Stimulated activated CD8-positive, alpha-beta memory T cell treated with anti-CD3 and anti-CD28 coated beads, Interleukin-7, amount 100 ng/mL, for 48 hours (primary cell): ENCODE measurements at regions not wholly inside any gene's neighbourhood (a gene's known extent, or its start where the extent isn't known, plus 50 kb on each side); places are given as distances from the start of the nearest gene placed in this dataset.
"Not testable (repeated sequence)": the region's sequence is repeated elsewhere in the genome, so short reads cannot be mapped to it uniquely, and the experiment has no call there.

Source experiments
- DNase-seq, 2 donors: peaks; one replicate each; pipeline ENCODE4 v3.0.0-alpha.2; 2020; ENCODE audit warnings: low read depth in 1 of 2; ENCODE audit errors: extremely low read depth in 1 of 2

DNA sequence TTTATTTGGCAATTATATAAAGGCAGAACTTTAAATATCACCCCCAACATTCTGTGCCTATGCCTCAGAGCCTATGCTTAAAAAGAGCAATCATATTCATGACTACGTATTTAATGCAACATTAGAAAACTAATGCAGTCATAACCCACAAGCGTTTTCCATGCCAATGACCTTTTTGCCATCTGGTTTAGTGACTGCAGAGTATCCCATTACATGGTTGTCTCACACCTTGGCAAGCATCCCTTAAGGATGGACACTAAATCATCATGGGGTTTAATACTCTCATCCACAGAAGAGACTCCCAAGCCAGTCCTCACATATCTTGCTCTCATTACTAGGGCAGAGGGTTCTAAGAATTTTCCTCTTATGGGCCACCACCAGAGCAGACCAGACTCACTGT lies 188.2 kb upstream of the PLGLB2 start:
- DNase-seq = not testable (repeated sequence)

GRCh38 chr2:87565116-87565515 lies 182.8 kb upstream of the PLGLB2 start:
- not testable (repeated sequence) for DNase-seq

DNA sequence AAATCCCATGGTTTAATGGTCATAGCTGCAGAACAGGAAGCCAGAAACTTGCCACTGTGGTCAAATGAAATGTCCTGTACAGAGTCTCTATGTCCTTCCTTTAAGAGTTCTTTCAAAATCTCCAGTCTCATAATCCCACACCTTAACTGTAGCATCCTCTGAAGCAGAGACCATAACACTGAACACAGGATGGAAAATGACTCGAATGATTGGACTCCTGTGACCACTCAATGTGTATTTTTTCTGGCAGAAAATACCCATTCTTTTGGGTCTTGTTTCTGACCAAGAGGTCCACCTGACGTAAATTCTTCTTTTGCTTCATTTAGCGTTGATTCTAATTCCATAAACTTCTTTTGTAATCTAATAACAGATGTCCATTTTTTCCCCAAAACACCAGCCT lies 181.4 kb upstream of the PLGLB2 start:
- not testable (repeated sequence) for DNase-seq

- not testable (repeated sequence) for DNase-seq
These were observed 180.8 kb upstream of the PLGLB2 start for GRCh38 chr2:87567093-87567492.

- not testable (repeated sequence) for DNase-seq
These were observed 180.0 kb upstream of the PLGLB2 start for GRCh38 chr2:87567912-87568311.

DNA sequence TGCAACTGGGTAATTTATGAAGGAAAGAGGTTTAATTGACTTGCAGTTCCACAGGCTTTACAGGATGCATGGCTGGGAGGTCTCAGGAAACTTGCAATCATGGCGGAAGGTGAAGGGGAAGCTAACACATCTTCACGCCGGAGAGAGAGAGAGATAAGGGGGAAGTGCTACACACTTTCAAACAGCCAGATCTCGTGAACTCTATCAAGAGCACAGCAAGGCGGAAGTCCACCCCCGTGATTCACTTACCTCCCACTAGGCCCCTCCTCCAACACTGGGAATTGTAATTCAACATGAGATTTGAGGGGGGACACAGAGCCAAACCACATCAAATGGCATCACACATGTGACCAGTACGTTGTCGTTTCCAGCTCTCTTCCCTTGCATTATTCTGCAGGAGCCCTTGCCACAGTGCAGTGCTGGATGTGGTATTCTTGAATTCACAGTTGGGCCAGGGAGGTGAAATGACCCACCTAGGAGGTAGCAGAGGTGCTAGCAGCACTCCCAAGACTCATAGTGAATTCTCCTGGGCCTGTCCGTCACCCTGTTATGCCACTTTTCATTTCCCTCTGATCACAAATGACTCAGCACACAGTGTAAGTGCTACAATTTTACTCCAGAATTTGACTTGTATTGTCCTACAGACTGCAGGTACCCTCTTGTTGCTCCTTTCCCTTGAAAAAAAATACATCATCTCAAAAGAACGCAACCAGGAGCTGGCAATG lies 179.2 kb upstream of the PLGLB2 start:
- DNase-seq = not testable (repeated sequence)

GRCh38 chr2:87569689-87570397 lies 178.0 kb upstream of the PLGLB2 start:
- not testable (repeated sequence) for DNase-seq

GRCh38 chr2:87571889-87572465 lies 175.9 kb upstream of the PLGLB2 start:
- not testable (repeated sequence) for DNase-seq

DNA sequence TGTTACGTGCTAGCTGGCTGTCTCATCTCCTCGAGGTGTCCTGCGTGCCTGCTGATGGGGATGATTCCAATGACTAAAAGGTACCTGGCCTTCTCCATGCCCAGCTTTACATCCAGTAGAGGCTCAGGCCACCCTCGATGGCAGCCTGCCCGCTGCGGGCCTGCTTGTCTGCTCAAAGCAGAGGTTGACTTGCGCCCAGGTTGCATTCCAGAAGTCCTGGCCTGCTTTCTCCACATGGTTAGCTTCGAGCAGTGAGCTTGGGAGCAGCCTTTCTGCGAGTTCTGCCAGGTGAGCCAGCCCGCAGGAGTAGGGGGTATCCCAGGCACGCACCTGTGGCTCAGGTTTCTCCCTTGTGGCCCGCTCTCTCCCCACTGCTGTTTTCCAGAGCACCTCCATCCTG lies 175.0 kb upstream of the PLGLB2 start:
- DNase-seq = not testable (repeated sequence)

GRCh38 chr2:87573386-87574192 lies 174.3 kb upstream of the PLGLB2 start:
- DNase-seq = not testable (repeated sequence)

- not testable (repeated sequence) for DNase-seq
These were observed 173.4 kb upstream of the PLGLB2 start for GRCh38 chr2:87574193-87575119.

DNA sequence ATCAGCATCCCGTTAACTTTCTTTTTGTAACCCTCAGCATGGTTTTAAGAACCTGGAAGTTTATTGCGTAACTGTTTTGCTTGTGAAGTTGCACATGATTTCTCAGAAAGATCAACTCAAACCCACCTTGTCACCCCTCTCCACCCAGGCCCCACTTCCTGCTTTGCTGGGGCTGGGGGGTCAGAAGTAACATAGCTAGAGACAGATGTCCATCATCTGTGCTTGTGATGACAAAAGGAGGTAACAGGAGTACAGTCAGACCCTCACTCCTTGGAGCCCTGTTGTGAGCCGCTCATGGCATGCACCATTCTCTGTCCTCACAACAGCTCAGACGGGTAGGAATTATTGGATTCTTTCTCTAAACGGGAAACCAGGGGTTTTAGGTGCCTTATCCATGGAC lies 172.7 kb upstream of the PLGLB2 start:
- DNase-seq = not testable (repeated sequence)

DNA sequence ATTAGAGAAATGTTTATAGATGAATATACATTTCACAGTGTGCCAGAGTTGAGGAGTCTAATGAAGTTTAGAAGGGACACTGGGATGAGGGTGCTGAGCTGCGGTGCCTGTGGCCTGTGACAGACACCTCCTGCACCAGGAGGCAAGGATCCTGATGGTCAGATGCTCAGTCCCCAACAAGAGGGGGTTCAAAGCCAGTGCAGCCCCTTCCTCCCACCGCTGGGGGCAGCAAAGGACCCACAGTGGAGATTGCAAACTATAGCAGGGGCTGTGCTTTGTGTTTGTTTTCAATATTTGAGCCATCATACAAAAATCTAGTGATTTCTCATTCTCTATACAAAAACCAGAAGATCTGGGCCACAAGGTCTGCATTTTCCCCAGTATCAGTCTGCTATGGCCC lies 170.5 kb upstream of the PLGLB2 start:
- DNase-seq = not testable (repeated sequence)

- not testable (repeated sequence) for DNase-seq
These were observed 165.7 kb upstream of the PLGLB2 start for GRCh38 chr2:87582152-87582551.

- DNase-seq = not testable (repeated sequence)
These were observed 165.3 kb upstream of the PLGLB2 start for GRCh38 chr2:87582579-87582978.

GRCh38 chr2:87583370-87583769 lies 164.5 kb upstream of the PLGLB2 start:
- not testable (repeated sequence) for DNase-seq

GRCh38 chr2:87583803-87584202 lies 164.1 kb upstream of the PLGLB2 start:
- DNase-seq = not testable (repeated sequence)

- DNase-seq = not testable (repeated sequence)
These were observed 163.5 kb upstream of the PLGLB2 start for GRCh38 chr2:87584268-87584906.

- DNase-seq = not testable (repeated sequence)
These were observed 160.0 kb upstream of the PLGLB2 start for GRCh38 chr2:87587934-87588333.
